ENCODE measurements at regions not wholly inside any gene's neighbourhood (a gene's known extent, or its start where the extent isn't known, plus 50 kb on each side); places are given as distances from the start of the nearest gene placed in this dataset.

DNA sequence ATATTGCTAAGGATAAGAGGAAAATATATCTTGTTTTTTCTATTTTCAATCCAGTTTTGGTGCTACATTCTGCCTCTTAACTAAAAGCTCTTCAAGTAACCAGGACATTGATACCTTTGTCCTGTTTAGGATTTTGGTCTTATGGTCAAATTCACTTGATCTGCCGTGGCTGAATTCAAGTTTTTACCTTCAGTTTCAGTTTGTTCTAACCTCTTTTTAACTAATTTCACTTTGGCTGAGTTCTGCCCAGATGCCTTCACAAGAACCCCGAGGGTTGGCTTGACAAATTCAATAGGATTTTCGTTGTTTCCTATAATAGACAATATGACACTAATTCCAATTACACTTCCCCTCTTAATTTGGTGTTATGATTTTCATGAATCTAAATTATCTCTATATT, 84.5 kb upstream of the C1orf21 start:
- TF ChIP-seq POLR2A (IDR thresholded peaks at IDR 0.05; ENCODE audit: low read depth, low read length) (no peak), POLR2AphosphoS5 (IDR thresholded peaks at IDR 0.05; ENCODE audit: low read depth, low read length) (no peak), TAF1 (IDR thresholded peaks at IDR 0.05; ENCODE audit: borderline replicate concordance, low read depth, low read length) (no peak)
